Epidermal melanocyte (primary cell): ENCODE measurements at regions not wholly inside any gene's neighbourhood (a gene's known extent, or its start where the extent isn't known, plus 50 kb on each side); places are given as distances from the start of the nearest gene placed in this dataset.

Source experiments
- DNase-seq: peaks from one replicate; pipeline ENCODE4 v3.0.0; 2011; ENCODE audit warnings: low spot score; ENCODE audit not compliant: insufficient read length

- DNase-seq: no peak
These were observed 450.4 kb upstream of the NMUR2 start for GRCh38 chr5:152855441-152855840.

DNA sequence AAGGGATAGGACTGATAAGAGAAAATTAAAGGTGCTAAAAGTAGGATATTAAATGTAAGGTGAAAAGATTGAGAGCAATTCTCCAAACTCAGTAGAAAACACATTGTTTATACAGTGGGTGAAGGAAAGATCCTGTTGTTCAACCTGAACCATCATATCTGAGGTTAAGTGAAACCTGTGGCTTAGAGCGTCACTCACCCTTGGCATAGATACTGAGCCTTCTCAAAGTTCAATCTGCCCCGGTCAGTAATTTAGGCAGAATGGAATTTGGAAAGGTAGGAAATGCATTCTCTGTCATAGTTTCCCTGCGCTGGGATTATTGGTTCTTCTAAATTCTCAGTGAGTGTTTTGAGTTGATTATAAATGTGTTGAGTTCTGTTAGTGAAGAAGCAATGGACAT, 456.2 kb upstream of the NMUR2 start:
- DNase-seq: no peak

DNA sequence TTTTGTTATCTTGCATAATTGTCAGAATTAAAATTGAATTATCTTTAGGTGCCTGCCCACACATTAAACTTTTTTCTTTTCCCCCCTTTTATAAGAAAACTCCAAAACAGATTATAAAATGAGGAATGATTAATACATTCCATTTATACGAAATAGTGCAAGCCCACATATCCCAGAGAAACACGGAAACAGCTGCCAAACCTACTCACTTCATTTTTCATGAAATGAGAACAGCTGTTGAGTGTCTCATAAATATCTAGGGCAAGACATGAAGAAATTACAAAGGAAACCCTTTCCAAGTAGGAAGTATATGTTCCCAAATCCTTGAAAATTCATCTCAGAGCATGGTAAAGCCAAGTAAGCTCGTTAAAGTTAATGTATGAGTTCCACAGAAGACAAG, 459.4 kb upstream of the NMUR2 start:
- no peak for DNase-seq

DNA sequence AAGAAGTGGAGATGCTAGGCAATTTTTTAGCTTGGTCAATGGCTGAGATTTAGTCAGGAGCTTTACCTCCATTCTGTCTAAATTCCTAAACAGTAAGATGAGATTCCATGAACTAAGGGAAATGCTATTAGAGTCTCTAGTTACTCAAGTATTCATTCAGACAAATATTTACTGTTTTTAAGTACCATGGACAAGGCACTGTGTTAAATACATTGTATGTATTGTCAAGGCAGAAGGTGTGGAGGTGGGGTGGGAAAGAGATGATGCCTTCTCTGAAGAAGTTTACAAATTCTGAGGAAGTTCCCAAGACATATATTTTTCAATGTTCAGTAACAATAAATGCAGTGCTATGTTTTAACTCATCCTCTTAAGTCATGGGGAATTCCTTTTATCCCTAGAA, 459.9 kb upstream of the NMUR2 start:
- no peak for DNase-seq

- DNase-seq: no peak
These were observed 464.9 kb upstream of the NMUR2 start for GRCh38 chr5:152869971-152870370.

GRCh38 chr5:152882621-152883020, 477.5 kb upstream of the NMUR2 start:
- no peak for DNase-seq

DNA sequence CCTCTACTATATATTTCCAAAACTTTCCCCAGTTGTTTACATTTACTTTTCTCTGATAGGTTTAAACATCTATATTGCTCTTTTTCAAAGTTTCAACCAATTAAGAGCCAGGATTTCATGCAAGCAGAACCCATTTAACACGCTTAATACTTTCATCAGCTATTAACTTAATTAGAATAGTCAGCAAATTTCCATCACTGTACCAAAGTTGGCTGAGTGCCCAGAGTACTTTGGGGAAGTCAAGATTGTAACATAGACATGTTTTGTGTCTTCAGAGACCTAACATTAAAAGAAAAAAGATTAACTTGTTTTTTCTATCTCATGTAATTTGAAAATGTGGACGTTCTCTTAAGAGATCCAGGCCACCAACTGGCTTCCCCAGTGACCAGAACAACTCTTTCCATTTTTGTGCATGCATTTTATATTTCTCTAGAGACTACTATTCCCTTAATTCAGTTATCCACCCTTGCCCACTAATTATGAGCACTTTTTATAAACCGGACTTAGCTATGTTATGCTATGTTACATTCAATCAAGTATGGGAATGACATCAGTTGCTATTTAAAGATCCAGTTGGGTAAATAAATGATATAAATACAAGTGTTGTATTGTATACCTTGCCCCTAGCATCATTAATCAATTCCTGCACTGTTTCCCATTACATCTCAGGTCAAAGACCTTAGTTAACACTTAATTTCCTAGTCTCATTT, 478.1 kb upstream of the NMUR2 start:
- no peak for DNase-seq

- DNase-seq: no peak
These were observed 478.9 kb upstream of the NMUR2 start for GRCh38 chr5:152884006-152884405.

DNA sequence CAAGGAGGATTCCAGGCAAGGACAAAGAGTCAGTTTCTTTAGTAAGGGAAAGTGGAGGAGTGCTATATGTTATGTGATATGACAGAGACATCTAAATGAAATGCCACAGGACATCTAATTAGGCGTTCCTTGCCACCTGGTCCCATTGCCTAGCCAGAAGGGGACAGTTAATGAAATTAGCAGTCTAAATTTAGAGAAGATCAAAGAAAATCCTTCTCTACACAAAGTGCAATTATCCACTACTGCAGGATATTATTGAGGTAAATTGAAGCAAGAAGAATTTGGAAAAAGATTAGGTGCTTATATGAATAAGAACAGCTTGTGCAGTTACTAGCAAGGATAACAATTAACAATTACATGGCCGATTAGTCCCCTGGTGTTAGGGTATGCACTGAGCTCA, 495.3 kb upstream of the NMUR2 start:
- DNase-seq: no peak

DNA sequence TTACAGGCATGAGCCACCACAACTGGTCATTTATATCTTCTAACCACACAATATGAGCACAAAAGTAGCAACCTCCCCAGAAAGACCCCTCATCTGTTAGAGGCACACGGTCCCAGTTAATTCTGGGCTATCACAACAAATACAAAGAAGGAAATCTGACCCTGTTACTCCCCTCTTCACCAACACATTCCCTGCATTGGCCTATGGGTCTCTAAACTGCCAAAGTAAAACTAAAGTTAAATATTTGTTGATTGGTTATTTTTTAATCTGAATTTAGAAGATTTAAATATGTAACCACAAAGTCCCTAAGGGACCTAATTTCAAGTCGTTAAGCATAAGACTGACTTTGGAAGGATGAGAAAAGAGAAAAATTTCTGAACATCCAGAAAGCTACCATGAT, 496.7 kb upstream of the NMUR2 start:
- no peak for DNase-seq

GRCh38 chr5:152905286-152905685, 500.2 kb upstream of the NMUR2 start:
- no peak for DNase-seq

DNA sequence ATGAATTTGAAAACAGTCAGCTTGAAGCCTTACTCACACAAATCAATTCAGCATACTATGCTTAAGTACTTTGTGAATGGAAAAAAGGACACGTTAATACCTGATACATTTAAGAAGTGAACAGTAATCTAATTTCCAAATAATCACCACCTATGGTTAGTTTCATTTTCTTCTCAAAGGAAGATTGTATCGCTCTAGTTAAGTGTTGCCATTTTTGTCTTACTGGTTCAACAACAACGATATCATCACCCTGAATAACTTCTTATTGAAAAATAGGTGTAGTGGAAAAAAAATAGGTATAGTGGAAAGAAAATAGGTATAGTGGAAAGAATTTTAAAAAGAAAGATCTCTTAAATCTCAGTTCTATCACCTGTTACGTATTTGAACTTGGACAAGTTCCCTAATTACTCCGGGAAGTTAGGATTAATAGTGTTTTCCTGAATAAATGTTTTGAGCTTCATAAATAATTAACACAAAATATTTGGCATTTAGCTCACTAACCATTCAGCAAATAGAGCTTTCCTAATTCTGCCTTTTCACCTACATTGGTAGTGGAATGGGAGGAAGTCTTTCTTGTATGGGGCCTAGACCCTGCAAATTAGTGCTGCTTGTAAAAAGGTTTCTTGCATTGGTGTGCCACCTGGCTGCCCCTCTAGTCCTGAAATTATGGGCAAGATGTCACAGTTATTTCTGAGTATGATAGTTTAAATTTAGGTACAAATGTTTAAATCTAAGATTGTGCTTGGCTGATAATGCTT, 502.6 kb upstream of the NMUR2 start:
- DNase-seq: no peak

- no peak for DNase-seq
These were observed 507.8 kb upstream of the NMUR2 start for GRCh38 chr5:152912924-152913323.

- no peak for DNase-seq
These were observed 527.5 kb upstream of the NMUR2 start for GRCh38 chr5:152932621-152933020.

DNA sequence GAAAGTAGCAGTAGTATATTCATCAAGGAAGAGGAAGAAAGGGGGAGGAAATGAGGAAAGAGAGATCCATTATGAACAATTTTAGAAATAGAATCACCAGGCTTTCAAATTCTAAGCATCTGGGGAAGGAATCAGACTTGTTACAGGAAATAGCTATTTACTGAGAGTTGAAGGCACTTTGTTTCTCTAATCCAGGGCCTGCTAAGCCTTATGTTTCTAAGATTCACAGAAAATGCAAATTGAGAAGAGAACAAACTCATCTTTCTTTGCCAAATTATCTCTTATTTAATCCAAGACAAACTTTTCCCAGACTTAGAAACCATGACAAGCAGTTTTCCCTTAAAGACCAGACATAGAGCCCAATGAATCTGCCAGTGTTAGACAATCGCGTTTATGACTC, 528.0 kb upstream of the NMUR2 start:
- no peak for DNase-seq

GRCh38 chr5:152938630-152939029, 533.6 kb upstream of the NMUR2 start:
- DNase-seq: no peak

DNA sequence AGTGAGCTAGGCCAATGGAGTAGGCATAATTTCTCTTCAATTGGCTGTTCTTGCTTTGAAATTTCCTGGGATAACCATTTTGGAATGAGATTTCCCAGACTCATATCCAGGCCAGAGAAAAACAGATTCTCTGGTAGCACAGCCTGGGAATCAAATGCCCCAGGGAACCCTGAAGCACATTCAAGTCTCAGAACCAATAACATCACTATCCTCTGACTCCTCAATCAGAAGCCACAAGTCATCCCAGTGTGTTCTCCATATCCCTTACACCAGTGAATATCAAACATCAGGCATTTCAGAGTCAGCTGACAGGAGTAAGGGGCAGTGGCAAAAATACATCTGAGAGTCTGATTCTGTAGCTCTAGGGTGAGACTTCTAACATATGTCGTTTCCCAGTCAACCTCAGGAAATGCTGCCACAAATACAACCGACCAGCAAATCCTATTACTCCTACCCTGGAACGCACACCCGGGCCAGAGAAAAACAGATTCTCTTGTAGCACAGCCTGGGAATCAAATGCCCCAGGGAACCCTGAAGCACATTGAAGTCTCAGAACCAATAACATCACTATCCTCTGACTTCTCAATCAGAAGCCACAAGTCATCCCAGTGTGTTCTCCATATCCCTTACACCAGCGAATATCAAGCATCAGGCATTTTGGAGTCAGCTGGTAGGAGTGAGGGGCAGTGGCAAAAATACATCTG, 537.7 kb upstream of the NMUR2 start:
- DNase-seq: no peak

DNA sequence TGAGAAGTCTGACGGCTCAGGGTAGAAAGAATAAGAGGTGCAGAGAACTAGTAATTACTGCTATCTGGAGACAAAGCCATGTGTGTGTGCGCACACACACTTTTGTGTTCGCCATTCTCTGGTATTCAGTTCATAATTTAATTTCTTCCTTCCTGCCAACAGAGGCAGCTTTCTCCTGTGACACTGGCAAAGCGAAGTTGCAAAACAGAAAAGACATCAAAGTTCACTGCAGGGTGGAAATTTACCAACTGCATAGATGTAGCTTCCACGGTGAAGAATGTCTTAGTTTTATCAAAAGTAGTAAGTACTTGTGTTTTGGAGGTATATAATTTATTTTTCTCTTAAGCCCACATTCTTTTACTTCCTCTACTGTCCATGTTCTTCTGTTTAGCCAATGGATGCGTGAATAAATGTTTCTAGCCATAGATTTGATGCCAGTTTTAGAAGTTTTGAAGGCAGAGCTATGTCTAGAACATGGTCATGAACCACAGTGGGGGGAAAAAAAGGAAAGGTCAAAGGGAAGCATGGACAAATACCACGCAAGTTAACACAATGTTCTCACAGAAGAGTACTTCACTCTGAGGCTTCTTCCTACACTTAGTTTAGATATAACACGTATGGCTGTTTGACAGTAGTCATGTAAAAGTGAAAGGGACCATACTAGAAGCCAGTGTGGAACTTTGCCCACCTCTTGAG, 536.5 kb upstream of the GRIA1 start:
- DNase-seq: no peak

GRCh38 chr5:152956943-152957613, 533.4 kb upstream of the GRIA1 start:
- no peak for DNase-seq

DNA sequence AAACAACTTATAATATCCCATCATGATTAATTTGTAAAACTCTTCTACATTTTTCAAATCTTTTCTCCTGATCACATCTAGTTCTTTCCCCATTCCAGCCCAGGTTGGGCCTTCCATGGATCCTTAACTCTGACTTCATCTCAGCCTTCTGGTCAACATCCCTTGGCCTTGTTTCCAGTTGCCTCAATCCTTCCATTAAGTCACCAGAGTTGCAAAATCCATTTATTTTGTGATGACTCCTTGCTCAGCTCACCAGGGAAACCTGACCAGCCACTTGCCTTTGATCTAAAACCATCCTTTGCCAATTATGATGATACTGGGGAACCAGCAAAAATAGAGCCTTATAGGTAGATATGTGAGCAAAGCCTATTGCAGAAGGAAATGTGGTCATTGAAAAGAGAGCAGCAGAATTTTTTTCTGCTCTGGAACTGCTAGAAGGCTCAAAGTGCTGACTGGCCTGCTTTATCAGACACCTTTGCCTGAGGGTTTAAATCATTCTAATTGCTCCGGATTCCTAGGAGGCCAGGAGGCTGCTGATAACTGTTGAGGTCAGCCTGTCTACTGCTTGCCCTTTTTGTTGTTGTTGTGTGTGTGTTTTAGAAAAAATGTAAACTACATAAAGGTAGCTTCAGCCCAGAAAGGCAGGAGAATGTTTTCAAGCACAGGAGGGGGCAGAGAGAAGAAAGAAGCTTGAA, 512.2 kb upstream of the GRIA1 start:
- no peak for DNase-seq

- no peak for DNase-seq
These were observed 503.3 kb upstream of the GRIA1 start for GRCh38 chr5:152987131-152987530.
